ACC112 (cell line): ENCODE measurements at regions not wholly inside any gene's neighbourhood (a gene's known extent, or its start where the extent isn't known, plus 50 kb on each side); places are given as distances from the start of the nearest gene placed in this dataset.

Experiments used
- H2AFZ ChIP-seq: fragments of 200-600 bp; sonication (generic); one replicate; pipeline ENCODE4 v1.6.0; 2017; ENCODE audit warnings: antibody characterized with exemption, low read length; ENCODE audit not compliant: unreplicated experiment
- H3K27ac ChIP-seq: fragments of 200-600 bp; sonication (generic); 2 replicates; pipeline ENCODE4 v1.5.1; 2014; ENCODE audit warnings: low read depth, mild to moderate bottlenecking, antibody characterized with exemption, low read length, moderate library complexity
- H3K27me3 ChIP-seq: fragments of 200-600 bp; sonication (generic); 2 replicates; pipeline ENCODE4 v1.6.1; 2014; ENCODE audit warnings: mild to moderate bottlenecking, antibody characterized with exemption, low read length, moderate library complexity, mixed read lengths; ENCODE audit not compliant: insufficient read depth
- H3K36me3 ChIP-seq: fragments of 200-600 bp; sonication (generic); 2 replicates; pipeline ENCODE4 v1.6.1; 2016; ENCODE audit warnings: mild to moderate bottlenecking, antibody characterized with exemption, low read length, moderate library complexity, mixed read lengths; ENCODE audit not compliant: insufficient read depth
- H3K4me1 ChIP-seq: fragments of 200-600 bp; sonication (generic); one replicate; pipeline ENCODE4 v1.6.1; 2016; ENCODE audit warnings: low read length, mixed read lengths; ENCODE audit not compliant: insufficient read depth, unreplicated experiment, control insufficient read depth
- H3K4me3 ChIP-seq: fragments of 200-600 bp; sonication (generic); 2 replicates; pipeline ENCODE4 v1.5.1; 2014; ENCODE audit warnings: mild to moderate bottlenecking, low read depth, low read length
- H3K79me2 ChIP-seq: fragments of 200-600 bp; sonication (generic); one replicate; pipeline ENCODE4 v1.6.0; 2016; ENCODE audit warnings: low read length; ENCODE audit not compliant: control insufficient read depth, unreplicated experiment, insufficient read depth

- no peaks in the 10 kb centered on the region for H3K36me3 ChIP-seq
- no peaks in the 10 kb centered on the region for H3K79me2 ChIP-seq
- no peak overlapping the region for H3K4me3 ChIP-seq
- peaks cover 93% of the 10 kb centered on the region for H3K27me3 ChIP-seq
- H3K4me1 ChIP-seq, result no peaks in the 10 kb centered on the region
- no peak overlapping the region for H2AFZ ChIP-seq
- no peak overlapping the region for H3K27ac ChIP-seq
These were observed 141.7 kb downstream of the FBLN2 start for GRCh38 chr3:13690636-13691035.

GRCh38 chr3:13689373-13690260, 140.7 kb downstream of the FBLN2 start:
- no peak overlapping the region for H2AFZ ChIP-seq
- H3K4me3 ChIP-seq, result no peak overlapping the region
- no peaks in the 10 kb centered on the region for H3K79me2 ChIP-seq
- no peaks in the 10 kb centered on the region for H3K4me1 ChIP-seq
- peaks cover 93% of the 10 kb centered on the region for H3K27me3 ChIP-seq
- H3K36me3 ChIP-seq, result no peaks in the 10 kb centered on the region
- H3K27ac ChIP-seq, result no peak overlapping the region

- H3K36me3 ChIP-seq, result no peaks in the 10 kb centered on the region
- no peak overlapping the region for H3K4me3 ChIP-seq
- H3K79me2 ChIP-seq, result no peaks in the 10 kb centered on the region
- no peak overlapping the region for H2AFZ ChIP-seq
- no peaks in the 10 kb centered on the region for H3K4me1 ChIP-seq
- H3K27ac ChIP-seq, result no peak overlapping the region
- peaks cover 91% of the 10 kb centered on the region for H3K27me3 ChIP-seq
These were observed 139.9 kb downstream of the FBLN2 start for GRCh38 chr3:13688824-13689223.

GRCh38 chr3:13688034-13688433, 139.1 kb downstream of the FBLN2 start:
- Histone ChIP-seq H3K27ac (no peak overlapping the region), H3K4me3 (no peak overlapping the region), H2AFZ (no peak overlapping the region), H3K27me3 (peaks cover 83% of the 10 kb centered on the region), H3K36me3 (no peaks in the 10 kb centered on the region), H3K79me2 (no peaks in the 10 kb centered on the region), H3K4me1 (no peaks in the 10 kb centered on the region)
